ENCODE measurements at regions not wholly inside any gene's neighbourhood (a gene's known extent, or its start where the extent isn't known, plus 50 kb on each side); places are given as distances from the start of the nearest gene placed in this dataset.

GRCh38 chr6:140811642-140812041 lies 1321.1 kb upstream of the GJE1 start:
- Mint-ChIP-seq H3K4me3 (no peak overlapping the region), H3K27ac (no peak overlapping the region), H3K9me3 (peaks cover 5% of the 10 kb centered on the region), H3K36me3 (ENCODE audit: low read depth) (no peaks in the 10 kb centered on the region), H3K4me1 (no peaks in the 10 kb centered on the region), H3K27me3 (ENCODE audit: low read depth) (no peaks in the 10 kb centered on the region)
- TF ChIP-seq, protein P1, sequence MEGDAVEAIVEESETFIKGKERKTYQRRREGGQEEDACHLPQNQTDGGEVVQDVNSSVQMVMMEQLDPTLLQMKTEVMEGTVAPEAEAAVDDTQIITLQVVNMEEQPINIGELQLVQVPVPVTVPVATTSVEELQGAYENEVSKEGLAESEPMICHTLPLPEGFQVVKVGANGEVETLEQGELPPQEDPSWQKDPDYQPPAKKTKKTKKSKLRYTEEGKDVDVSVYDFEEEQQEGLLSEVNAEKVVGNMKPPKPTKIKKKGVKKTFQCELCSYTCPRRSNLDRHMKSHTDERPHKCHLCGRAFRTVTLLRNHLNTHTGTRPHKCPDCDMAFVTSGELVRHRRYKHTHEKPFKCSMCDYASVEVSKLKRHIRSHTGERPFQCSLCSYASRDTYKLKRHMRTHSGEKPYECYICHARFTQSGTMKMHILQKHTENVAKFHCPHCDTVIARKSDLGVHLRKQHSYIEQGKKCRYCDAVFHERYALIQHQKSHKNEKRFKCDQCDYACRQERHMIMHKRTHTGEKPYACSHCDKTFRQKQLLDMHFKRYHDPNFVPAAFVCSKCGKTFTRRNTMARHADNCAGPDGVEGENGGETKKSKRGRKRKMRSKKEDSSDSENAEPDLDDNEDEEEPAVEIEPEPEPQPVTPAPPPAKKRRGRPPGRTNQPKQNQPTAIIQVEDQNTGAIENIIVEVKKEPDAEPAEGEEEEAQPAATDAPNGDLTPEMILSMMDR (IDR thresholded peaks at IDR 0.05; ENCODE audit: unreplicated experiment in 3 of 3): no peak

- Mint-ChIP-seq H3K4me3 (no peak overlapping the region), H3K4me1 (no peaks in the 10 kb centered on the region), H3K27ac (no peak overlapping the region), H3K27me3 (ENCODE audit: low read depth) (no peaks in the 10 kb centered on the region), H3K36me3 (ENCODE audit: low read depth) (no peaks in the 10 kb centered on the region), H3K9me3 (peaks cover 5% of the 10 kb centered on the region)
- TF ChIP-seq, protein P1 (IDR thresholded peaks at IDR 0.05; ENCODE audit: unreplicated experiment in 3 of 3): no peak
Measured at GRCh38 chr6:140809694-140810101, 1323.0 kb upstream of the GJE1 start.

- TF ChIP-seq, protein P1 (IDR thresholded peaks at IDR 0.05; ENCODE audit: unreplicated experiment in 3 of 3): no peak
- Mint-ChIP-seq H3K27ac (no peak overlapping the region), H3K4me1 (no peaks in the 10 kb centered on the region), H3K36me3 (ENCODE audit: low read depth) (no peaks in the 10 kb centered on the region), H3K27me3 (ENCODE audit: low read depth) (no peaks in the 10 kb centered on the region), H3K9me3 (peaks cover 2% of the 10 kb centered on the region), H3K4me3 (no peak overlapping the region)
Measured at GRCh38 chr6:140806431-140806830, 1326.3 kb upstream of the GJE1 start.

DNA sequence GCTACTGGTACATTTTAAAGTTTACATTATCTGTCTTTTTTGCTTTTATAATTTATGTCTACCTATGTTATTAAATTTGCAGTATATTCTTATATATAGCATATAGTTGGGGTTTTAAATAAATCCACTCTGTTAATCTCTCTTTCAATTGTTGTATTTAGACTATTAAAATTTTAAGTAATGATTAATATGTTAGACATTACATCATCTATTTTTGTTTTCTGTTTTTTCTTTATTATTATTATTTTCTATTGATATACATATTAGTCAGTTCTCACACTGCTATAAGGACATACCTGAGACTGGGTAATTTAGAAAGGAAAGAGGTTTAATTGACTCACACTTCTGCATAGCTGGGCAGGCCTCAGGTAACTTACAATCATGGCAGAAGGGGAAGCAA lies 1338.2 kb upstream of the GJE1 start:
- TF ChIP-seq, protein P1 (IDR thresholded peaks at IDR 0.05; ENCODE audit: unreplicated experiment in 3 of 3): no peak
- H3K4me3 Mint-ChIP-seq: no peak overlapping the region
- H3K27me3 Mint-ChIP-seq (ENCODE audit: low read depth): no peaks in the 10 kb centered on the region
- no peak overlapping the region for H3K27ac Mint-ChIP-seq
- no peaks in the 10 kb centered on the region for H3K36me3 Mint-ChIP-seq (ENCODE audit: low read depth)
- H3K4me1 Mint-ChIP-seq: no peaks in the 10 kb centered on the region
- no peaks in the 10 kb centered on the region for H3K9me3 Mint-ChIP-seq

DNA sequence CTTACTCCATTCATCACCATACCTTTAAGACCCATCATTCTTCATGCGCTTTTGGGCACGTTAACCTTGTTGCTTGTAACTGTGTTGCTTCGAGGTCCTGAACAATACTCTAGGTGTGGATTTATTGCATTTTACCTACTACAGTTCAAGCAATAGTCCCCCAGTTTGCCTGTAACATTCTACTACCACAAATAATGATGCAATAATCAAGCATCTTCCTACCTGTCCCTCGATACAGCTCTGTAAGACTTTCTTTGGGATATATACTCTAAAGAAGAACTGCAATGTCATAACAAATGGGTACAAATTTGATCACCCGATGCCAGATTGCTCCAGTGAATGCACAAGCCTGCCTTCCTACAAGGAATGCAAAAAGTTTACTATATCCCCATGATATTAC lies 1342.6 kb upstream of the GJE1 start:
- no peaks in the 10 kb centered on the region for H3K36me3 Mint-ChIP-seq (ENCODE audit: low read depth)
- H3K4me1 Mint-ChIP-seq: no peaks in the 10 kb centered on the region
- H3K4me3 Mint-ChIP-seq: no peak overlapping the region
- no peaks in the 10 kb centered on the region for H3K27me3 Mint-ChIP-seq (ENCODE audit: low read depth)
- H3K9me3 Mint-ChIP-seq: no peaks in the 10 kb centered on the region
- H3K27ac Mint-ChIP-seq: no peak overlapping the region
- TF ChIP-seq, protein P1 (IDR thresholded peaks at IDR 0.05; ENCODE audit: unreplicated experiment in 3 of 3): no peak

GRCh38 chr6:140789466-140789865 lies 1343.3 kb upstream of the GJE1 start:
- no peaks in the 10 kb centered on the region for H3K27me3 Mint-ChIP-seq (ENCODE audit: low read depth)
- H3K27ac Mint-ChIP-seq: no peak overlapping the region
- no peak overlapping the region for H3K4me3 Mint-ChIP-seq
- H3K9me3 Mint-ChIP-seq: no peaks in the 10 kb centered on the region
- no peaks in the 10 kb centered on the region for H3K4me1 Mint-ChIP-seq
- TF ChIP-seq, protein P1 (IDR thresholded peaks at IDR 0.05; ENCODE audit: unreplicated experiment in 3 of 3): no peak
- H3K36me3 Mint-ChIP-seq (ENCODE audit: low read depth): no peaks in the 10 kb centered on the region

Data from nephron (organoid).